HepG2 (cell line): ENCODE measurements at regions not wholly inside any gene's neighbourhood (a gene's known extent, or its start where the extent isn't known, plus 50 kb on each side); places are given as distances from the start of the nearest gene placed in this dataset.

Experiments used
- ERF ChIP-seq: IDR thresholded peaks from 2 replicates; pipeline ENCODE4 v1.6.1; 2018; ENCODE audit warnings: missing biosample characterization, missing genetic modification reagents
- GMEB2 ChIP-seq: IDR thresholded peaks from 2 replicates; pipeline ENCODE4 v1.6.1; 2016; ENCODE audit warnings: missing biosample characterization, missing genetic modification reagents, low read depth
- IRF2 ChIP-seq: IDR thresholded peaks from 2 replicates; pipeline ENCODE4 v1.6.1; 2018; ENCODE audit warnings: missing genetic modification reagents, missing compliant biosample characterization
- ISL2 ChIP-seq: sonication (generic); formaldehyde crosslinking; IDR thresholded peaks from 2 replicates; pipeline ENCODE4 v1.5.0; 2020; ENCODE audit warnings: missing genetic modification reagents
- MATR3 ChIP-seq: sonication (generic); formaldehyde crosslinking; IDR thresholded peaks from 2 replicates; pipeline ENCODE4 v1.4.0; 2020; ENCODE audit warnings: missing genetic modification reagents
- NR2F6 ChIP-seq, 2 experiments: IDR thresholded peaks; 2 replicates each; pipeline ENCODE4 v1.6.1; 2016; ENCODE audit warnings: antibody characterized with exemption in 1 of 2, mild to moderate bottlenecking in 1 of 2
- PHF5A ChIP-seq: IDR thresholded peaks from one replicate; pipeline ENCODE4 v1.6.1; 2018; ENCODE audit warnings: low read depth, missing genetic modification reagents; ENCODE audit not compliant: unreplicated experiment
- SKI ChIP-seq: fragments of 450-650 bp; IDR thresholded peaks from one replicate; pipeline ENCODE4 v1.6.1; 2018; ENCODE audit warnings: mild to moderate bottlenecking; ENCODE audit not compliant: partially characterized antibody
- SMARCC2 ChIP-seq: fragments of 450-650 bp; IDR thresholded peaks from 2 replicates; pipeline ENCODE4 v1.6.1; 2017; ENCODE audit warnings: antibody characterized with exemption, mild to moderate bottlenecking
- TARDBP ChIP-seq: sonication (generic); formaldehyde crosslinking; IDR thresholded peaks from 2 replicates; pipeline ENCODE4 v1.8.0; 2022; ENCODE audit warnings: mild to moderate bottlenecking, missing genetic modification reagents
- TRIM24 ChIP-seq: sonication (generic); formaldehyde crosslinking; IDR thresholded peaks from 2 replicates; pipeline ENCODE4 v1.8.0; 2022; ENCODE audit warnings: mild to moderate bottlenecking, missing genetic modification reagents
- ZFP37 ChIP-seq: sonication (generic); formaldehyde crosslinking; IDR thresholded peaks from 2 replicates; pipeline ENCODE4 v1.4.0; 2020; ENCODE audit warnings: missing genetic modification reagents, borderline replicate concordance
- ZNF224 ChIP-seq: sonication (generic); formaldehyde crosslinking; IDR thresholded peaks from 2 replicates; pipeline ENCODE4 v1.5.0; 2020; ENCODE audit warnings: mild to moderate bottlenecking, missing genetic modification reagents
- ZNF383 ChIP-seq: sonication (generic); formaldehyde crosslinking; IDR thresholded peaks from 2 replicates; pipeline ENCODE4 v1.4.0; 2020; ENCODE audit warnings: missing genetic modification reagents, mild to moderate bottlenecking, borderline replicate concordance
- ZNF484 ChIP-seq: sonication (generic); formaldehyde crosslinking; IDR thresholded peaks from 2 replicates; pipeline ENCODE4 v1.5.1; 2020; ENCODE audit warnings: mild to moderate bottlenecking, low read depth, missing genetic modification reagents, borderline replicate concordance
- ZNF543 ChIP-seq: sonication (generic); formaldehyde crosslinking; IDR thresholded peaks from 2 replicates; pipeline ENCODE4 v1.4.0; 2020; ENCODE audit warnings: mild to moderate bottlenecking, missing genetic modification reagents
- ZNF619 ChIP-seq: sonication (generic); formaldehyde crosslinking; IDR thresholded peaks from 2 replicates; pipeline ENCODE4 v1.4.0; 2020; ENCODE audit warnings: mild to moderate bottlenecking, missing genetic modification reagents
- ZNF839 ChIP-seq: sonication (generic); formaldehyde crosslinking; IDR thresholded peaks from 2 replicates; pipeline ENCODE4 v1.4.0; 2020; ENCODE audit warnings: missing genetic modification reagents, mild to moderate bottlenecking, borderline replicate concordance
- TF ChIP-seq, protein P1 (sequence below): IDR thresholded peaks from 2 replicates; pipeline ENCODE4 v1.6.1; 2016; ENCODE audit warnings: low read depth, missing genetic modification reagents, missing compliant biosample characterization
- TF ChIP-seq, protein P2 (sequence below): sonication (generic); formaldehyde crosslinking; IDR thresholded peaks from 2 replicates; pipeline ENCODE4 v1.4.0; 2020; ENCODE audit warnings: missing genetic modification reagents
- TF ChIP-seq, protein P3 (sequence below): sonication (generic); formaldehyde crosslinking; IDR thresholded peaks from 2 replicates; pipeline ENCODE4 v1.5.1; 2020; ENCODE audit warnings: mild to moderate bottlenecking, missing genetic modification reagents, borderline replicate concordance

GRCh38 chr6:106897580-106897979 lies 76.9 kb downstream of the CD24 start (continued):
- TF ChIP-seq, protein P1, sequence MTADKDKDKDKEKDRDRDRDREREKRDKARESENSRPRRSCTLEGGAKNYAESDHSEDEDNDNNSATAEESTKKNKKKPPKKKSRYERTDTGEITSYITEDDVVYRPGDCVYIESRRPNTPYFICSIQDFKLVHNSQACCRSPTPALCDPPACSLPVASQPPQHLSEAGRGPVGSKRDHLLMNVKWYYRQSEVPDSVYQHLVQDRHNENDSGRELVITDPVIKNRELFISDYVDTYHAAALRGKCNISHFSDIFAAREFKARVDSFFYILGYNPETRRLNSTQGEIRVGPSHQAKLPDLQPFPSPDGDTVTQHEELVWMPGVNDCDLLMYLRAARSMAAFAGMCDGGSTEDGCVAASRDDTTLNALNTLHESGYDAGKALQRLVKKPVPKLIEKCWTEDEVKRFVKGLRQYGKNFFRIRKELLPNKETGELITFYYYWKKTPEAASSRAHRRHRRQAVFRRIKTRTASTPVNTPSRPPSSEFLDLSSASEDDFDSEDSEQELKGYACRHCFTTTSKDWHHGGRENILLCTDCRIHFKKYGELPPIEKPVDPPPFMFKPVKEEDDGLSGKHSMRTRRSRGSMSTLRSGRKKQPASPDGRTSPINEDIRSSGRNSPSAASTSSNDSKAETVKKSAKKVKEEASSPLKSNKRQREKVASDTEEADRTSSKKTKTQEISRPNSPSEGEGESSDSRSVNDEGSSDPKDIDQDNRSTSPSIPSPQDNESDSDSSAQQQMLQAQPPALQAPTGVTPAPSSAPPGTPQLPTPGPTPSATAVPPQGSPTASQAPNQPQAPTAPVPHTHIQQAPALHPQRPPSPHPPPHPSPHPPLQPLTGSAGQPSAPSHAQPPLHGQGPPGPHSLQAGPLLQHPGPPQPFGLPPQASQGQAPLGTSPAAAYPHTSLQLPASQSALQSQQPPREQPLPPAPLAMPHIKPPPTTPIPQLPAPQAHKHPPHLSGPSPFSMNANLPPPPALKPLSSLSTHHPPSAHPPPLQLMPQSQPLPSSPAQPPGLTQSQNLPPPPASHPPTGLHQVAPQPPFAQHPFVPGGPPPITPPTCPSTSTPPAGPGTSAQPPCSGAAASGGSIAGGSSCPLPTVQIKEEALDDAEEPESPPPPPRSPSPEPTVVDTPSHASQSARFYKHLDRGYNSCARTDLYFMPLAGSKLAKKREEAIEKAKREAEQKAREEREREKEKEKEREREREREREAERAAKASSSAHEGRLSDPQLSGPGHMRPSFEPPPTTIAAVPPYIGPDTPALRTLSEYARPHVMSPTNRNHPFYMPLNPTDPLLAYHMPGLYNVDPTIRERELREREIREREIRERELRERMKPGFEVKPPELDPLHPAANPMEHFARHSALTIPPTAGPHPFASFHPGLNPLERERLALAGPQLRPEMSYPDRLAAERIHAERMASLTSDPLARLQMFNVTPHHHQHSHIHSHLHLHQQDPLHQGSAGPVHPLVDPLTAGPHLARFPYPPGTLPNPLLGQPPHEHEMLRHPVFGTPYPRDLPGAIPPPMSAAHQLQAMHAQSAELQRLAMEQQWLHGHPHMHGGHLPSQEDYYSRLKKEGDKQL (CRISPR knock-in tag), result peak; percentile 60; the same call in 1 of the 2 replicates
- no peak for TF ChIP-seq TRIM24 (CRISPR knock-in tag)
- TF ChIP-seq SKI, result no peak
- TF ChIP-seq ZNF543, result no peak
- peak; percentile 89 for TF ChIP-seq NR2F6 (IDR thresholded peaks at IDR 0.05)
- peak; percentile 92 for TF ChIP-seq NR2F6 (CRISPR knock-in tag; IDR thresholded peaks at IDR 0.05)
- no peak for TF ChIP-seq ZNF383 (CRISPR knock-in tag)
- TF ChIP-seq PHF5A (CRISPR knock-in tag), result no peak
- peak; percentile 82 for TF ChIP-seq ISL2 (CRISPR knock-in tag)
- no peak for TF ChIP-seq MATR3
- no peak for TF ChIP-seq GMEB2 (CRISPR knock-in tag)
- TF ChIP-seq ZNF839 (CRISPR knock-in tag), result no peak
- no peak for TF ChIP-seq ZFP37
- TF ChIP-seq ZNF224 (CRISPR knock-in tag), result no peak
- no peak for TF ChIP-seq ZNF619 (CRISPR knock-in tag)
- TF ChIP-seq, protein P2, sequence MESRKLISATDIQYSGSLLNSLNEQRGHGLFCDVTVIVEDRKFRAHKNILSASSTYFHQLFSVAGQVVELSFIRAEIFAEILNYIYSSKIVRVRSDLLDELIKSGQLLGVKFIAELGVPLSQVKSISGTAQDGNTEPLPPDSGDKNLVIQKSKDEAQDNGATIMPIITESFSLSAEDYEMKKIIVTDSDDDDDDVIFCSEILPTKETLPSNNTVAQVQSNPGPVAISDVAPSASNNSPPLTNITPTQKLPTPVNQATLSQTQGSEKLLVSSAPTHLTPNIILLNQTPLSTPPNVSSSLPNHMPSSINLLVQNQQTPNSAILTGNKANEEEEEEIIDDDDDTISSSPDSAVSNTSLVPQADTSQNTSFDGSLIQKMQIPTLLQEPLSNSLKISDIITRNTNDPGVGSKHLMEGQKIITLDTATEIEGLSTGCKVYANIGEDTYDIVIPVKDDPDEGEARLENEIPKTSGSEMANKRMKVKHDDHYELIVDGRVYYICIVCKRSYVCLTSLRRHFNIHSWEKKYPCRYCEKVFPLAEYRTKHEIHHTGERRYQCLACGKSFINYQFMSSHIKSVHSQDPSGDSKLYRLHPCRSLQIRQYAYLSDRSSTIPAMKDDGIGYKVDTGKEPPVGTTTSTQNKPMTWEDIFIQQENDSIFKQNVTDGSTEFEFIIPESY (CRISPR knock-in tag), result no peak
- TF ChIP-seq, protein P3, sequence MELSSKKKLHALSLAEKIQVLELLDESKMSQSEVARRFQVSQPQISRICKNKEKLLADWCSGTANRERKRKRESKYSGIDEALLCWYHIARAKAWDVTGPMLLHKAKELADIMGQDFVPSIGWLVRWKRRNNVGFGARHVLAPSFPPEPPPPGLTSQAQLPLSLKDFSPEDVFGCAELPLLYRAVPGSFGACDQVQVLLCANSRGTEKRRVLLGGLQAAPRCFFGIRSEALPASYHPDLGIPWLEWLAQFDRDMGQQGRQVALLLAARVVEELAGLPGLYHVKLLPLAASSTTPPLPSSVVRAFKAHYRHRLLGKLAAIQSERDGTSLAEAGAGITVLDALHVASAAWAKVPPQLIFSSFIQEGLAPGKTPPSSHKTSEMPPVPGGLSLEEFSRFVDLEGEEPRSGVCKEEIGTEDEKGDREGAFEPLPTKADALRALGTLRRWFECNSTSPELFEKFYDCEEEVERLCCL, result no peak
- TF ChIP-seq IRF2 (CRISPR knock-in tag), result peak; percentile 64; the same call in 1 of the 2 replicates
- 0 out of 2 replicates have a peak, but pooled peaks have one; percentile 43 for TF ChIP-seq TARDBP (CRISPR knock-in tag)
- TF ChIP-seq ZNF484, result no peak
- TF ChIP-seq SMARCC2, result no peak
- peak; percentile 61; the same call in 1 of the 2 replicates for TF ChIP-seq ERF (CRISPR knock-in tag)
